Liver (tissue), 2 donors: ENCODE measurements at regions not wholly inside any gene's neighbourhood (a gene's known extent, or its start where the extent isn't known, plus 50 kb on each side); places are given as distances from the start of the nearest gene placed in this dataset.
"Not testable (repeated sequence)": the region's sequence is repeated elsewhere in the genome, so short reads cannot be mapped to it uniquely, and the experiment has no call there.

Experiments used
- CTCF ChIP-seq: fragments of 150-350 bp; IDR thresholded peaks from 2 replicates; pipeline ENCODE4 v1.5.1; 2017; ENCODE audit warnings: improper control_type of control experiment, low read depth, low read length; ENCODE audit not compliant: missing input control
- REST ChIP-seq: IDR thresholded peaks from 2 replicates; pipeline ENCODE4 v1.6.1; 2016; ENCODE audit warnings: antibody characterized with exemption, mild to moderate bottlenecking
- donor health status: healthy.

- TF ChIP-seq REST, CTCF: not testable (repeated sequence)
Measured at GRCh38 chr4:148638079-148638478, 195.9 kb upstream of the NR3C2 start.
